Activated CD4-positive, alpha-beta T cell treated with anti-CD3 and anti-CD28 coated beads, Interleukin-2, Interleukin-6, amounts not matched to agents 100 ng/mL and 50 ng/mL, durations not matched to agents 16 hours and 8 hours (primary cell): ENCODE measurements at regions not wholly inside any gene's neighbourhood (a gene's known extent, or its start where the extent isn't known, plus 50 kb on each side); places are given as distances from the start of the nearest gene placed in this dataset.
A peak's percentile ranks its signal among the peaks of the same experiment; 100 is the strongest.
"Not testable (repeated sequence)": the region's sequence is repeated elsewhere in the genome, so short reads cannot be mapped to it uniquely, and the experiment has no call there.

Experiments used
- DNase-seq: peaks from one replicate; pipeline ENCODE4 v3.0.0-alpha.2; 2020

- no peak for DNase-seq
Measured at GRCh38 chr5:155529362-155529761, 515.8 kb downstream of the KIF4B start.

- DNase-seq, result no peak
Measured at GRCh38 chr5:155530046-155530445, 516.5 kb downstream of the KIF4B start.

GRCh38 chr5:155532621-155533311 is 519.2 kb downstream of the KIF4B start:
- DNase-seq, result no peak

- DNase-seq, result no peak
Measured at GRCh38 chr5:155540000-155540595, 526.5 kb downstream of the KIF4B start.

- no peak for DNase-seq
Measured at GRCh38 chr5:155546075-155546474, 532.5 kb downstream of the KIF4B start.

GRCh38 chr5:155554500-155554899 is 540.9 kb downstream of the KIF4B start:
- DNase-seq, result no peak

GRCh38 chr5:155556222-155556621 is 542.7 kb downstream of the KIF4B start:
- DNase-seq, result no peak

- no peak for DNase-seq
Measured at GRCh38 chr5:155556700-155557099, 543.1 kb downstream of the KIF4B start.

- no peak for DNase-seq
Measured at GRCh38 chr5:155562158-155562557, 548.6 kb downstream of the KIF4B start.

GRCh38 chr5:155564541-155564940 is 551.0 kb downstream of the KIF4B start:
- no peak for DNase-seq

- DNase-seq, result no peak
Measured at GRCh38 chr5:155575861-155576260, 562.3 kb downstream of the KIF4B start.

GRCh38 chr5:155586808-155587207 is 573.3 kb downstream of the KIF4B start:
- not testable (repeated sequence) for DNase-seq

GRCh38 chr5:155587458-155587857 is 573.9 kb downstream of the KIF4B start:
- no peak for DNase-seq

- no peak for DNase-seq
Measured at GRCh38 chr5:155591273-155591672, 577.7 kb downstream of the KIF4B start.

GRCh38 chr5:155594270-155594669 is 580.7 kb downstream of the KIF4B start:
- no peak for DNase-seq

- DNase-seq, result no peak
Measured at GRCh38 chr5:155595791-155596190, 582.2 kb downstream of the KIF4B start.

- no peak for DNase-seq
Measured at GRCh38 chr5:155598552-155598951, 585.0 kb downstream of the KIF4B start.

GRCh38 chr5:155605920-155606319 is 592.4 kb downstream of the KIF4B start:
- no peak for DNase-seq

GRCh38 chr5:155616779-155617392 is 603.3 kb downstream of the KIF4B start:
- peak; percentile 63 for DNase-seq

GRCh38 chr5:155619688-155620087 is 606.1 kb downstream of the KIF4B start:
- no peak for DNase-seq

- no peak for DNase-seq
Measured at GRCh38 chr5:155620821-155621410, 607.4 kb downstream of the KIF4B start.

GRCh38 chr5:155624597-155625241 is 611.2 kb downstream of the KIF4B start:
- no peak for DNase-seq

GRCh38 chr5:155625315-155625714 is 611.8 kb downstream of the KIF4B start:
- no peak for DNase-seq
